Retinal pigment epithelial cell (primary cell): ENCODE measurements at regions not wholly inside any gene's neighbourhood (a gene's known extent, or its start where the extent isn't known, plus 50 kb on each side); places are given as distances from the start of the nearest gene placed in this dataset.

Source experiments
- DNase-seq: peaks from one replicate; pipeline ENCODE4 v3.0.0-alpha.2; 2010; ENCODE audit warnings: low read depth
- H3K4me3 ChIP-seq: 2 replicates; pipeline ENCODE4 v1.5.1; 2011; ENCODE audit warnings: mild to moderate bottlenecking, low read length, control low read depth, moderate library complexity
- TF ChIP-seq, protein P1 (sequence below): conservative IDR thresholded peaks from 2 replicates; pipeline ENCODE4 v1.5.1; 2011; ENCODE audit warnings: low read depth, low read length, control low read depth, inconsistent platforms

DNA sequence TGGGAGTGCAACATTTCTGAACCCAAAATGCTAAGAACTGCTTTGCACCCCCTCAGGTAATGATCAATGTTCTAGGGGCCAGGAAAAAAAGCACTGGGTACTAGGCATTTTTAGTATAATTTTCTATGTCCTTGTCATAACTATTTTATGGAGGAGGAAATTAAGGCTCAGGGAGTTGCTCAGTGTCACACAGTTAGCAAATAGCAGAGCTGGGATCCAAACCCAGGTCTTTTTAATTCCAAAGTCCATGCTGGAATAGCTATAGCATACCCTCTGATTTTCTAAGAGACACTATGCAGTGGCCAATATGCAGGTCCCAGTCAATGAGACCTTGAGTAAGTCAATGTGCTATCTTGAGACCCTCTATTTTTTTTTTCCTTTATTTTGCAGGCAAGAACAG is 394.5 kb upstream of the USP24 start:
- TF ChIP-seq, protein P1, sequence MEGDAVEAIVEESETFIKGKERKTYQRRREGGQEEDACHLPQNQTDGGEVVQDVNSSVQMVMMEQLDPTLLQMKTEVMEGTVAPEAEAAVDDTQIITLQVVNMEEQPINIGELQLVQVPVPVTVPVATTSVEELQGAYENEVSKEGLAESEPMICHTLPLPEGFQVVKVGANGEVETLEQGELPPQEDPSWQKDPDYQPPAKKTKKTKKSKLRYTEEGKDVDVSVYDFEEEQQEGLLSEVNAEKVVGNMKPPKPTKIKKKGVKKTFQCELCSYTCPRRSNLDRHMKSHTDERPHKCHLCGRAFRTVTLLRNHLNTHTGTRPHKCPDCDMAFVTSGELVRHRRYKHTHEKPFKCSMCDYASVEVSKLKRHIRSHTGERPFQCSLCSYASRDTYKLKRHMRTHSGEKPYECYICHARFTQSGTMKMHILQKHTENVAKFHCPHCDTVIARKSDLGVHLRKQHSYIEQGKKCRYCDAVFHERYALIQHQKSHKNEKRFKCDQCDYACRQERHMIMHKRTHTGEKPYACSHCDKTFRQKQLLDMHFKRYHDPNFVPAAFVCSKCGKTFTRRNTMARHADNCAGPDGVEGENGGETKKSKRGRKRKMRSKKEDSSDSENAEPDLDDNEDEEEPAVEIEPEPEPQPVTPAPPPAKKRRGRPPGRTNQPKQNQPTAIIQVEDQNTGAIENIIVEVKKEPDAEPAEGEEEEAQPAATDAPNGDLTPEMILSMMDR: no peak
- H3K4me3 ChIP-seq: no peak overlapping the region
- no peak for DNase-seq

DNA sequence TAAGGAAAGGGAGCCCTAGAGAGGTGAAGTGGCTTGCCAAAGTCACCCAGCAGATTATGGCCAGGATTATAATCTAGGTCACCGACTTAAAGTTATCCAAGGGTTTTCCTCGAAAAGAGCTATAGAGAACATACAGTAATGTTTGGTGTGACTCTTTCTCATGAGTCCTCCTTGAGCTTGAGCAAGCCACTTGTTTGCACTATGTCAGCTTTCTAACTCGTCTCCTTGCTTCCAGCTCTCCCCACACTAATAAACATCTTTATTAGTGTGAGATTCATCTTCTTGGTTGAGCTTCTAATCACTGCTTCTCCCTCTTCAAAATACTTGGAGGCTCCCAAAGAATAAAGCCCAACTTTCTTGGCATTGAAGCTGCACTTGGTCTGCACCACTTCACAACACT is 390.0 kb upstream of the USP24 start:
- TF ChIP-seq, protein P1: no peak
- no peak overlapping the region for H3K4me3 ChIP-seq
- DNase-seq: no peak

DNA sequence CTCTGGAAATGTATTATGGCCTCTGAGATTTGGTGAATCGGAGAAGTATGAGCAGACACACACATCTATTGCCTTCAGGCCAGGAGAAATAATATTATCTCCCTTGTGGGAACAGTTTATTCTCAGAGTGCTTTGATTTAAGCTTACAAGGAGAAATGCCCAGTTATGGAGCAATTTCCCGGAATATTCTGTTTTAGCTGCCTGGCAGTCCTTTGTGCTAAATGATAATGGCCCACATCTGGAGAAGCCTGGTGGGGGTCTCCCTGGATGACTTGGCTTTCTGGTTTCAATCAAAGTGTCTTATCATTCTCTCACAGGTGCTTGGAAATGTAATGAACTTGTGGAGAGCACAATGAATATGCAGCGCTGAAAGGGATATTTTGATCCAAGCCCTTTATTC is 389.6 kb upstream of the USP24 start:
- TF ChIP-seq, protein P1: no peak
- no peak for DNase-seq
- no peak overlapping the region for H3K4me3 ChIP-seq

DNA sequence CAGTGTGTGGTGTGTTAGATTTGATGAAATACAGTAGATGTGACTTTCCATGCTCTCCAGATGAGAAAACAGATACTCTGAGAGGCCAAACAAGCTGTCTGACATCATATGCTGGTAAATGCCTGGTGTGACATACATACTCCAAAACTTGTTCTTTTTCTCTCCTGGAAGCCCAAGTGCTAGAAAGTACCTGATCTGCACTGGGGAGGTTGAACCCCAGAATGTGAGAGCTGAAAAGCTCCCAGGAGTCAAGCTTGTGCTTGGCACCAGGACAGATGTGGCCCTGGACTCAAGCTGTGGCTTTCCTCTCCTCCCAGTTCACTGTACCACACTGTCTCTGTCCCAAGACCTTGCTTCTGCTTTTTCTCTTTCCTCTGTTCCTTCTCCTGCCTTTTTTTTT is 389.0 kb upstream of the USP24 start:
- DNase-seq: no peak
- H3K4me3 ChIP-seq: no peak overlapping the region
- TF ChIP-seq, protein P1: no peak

DNA sequence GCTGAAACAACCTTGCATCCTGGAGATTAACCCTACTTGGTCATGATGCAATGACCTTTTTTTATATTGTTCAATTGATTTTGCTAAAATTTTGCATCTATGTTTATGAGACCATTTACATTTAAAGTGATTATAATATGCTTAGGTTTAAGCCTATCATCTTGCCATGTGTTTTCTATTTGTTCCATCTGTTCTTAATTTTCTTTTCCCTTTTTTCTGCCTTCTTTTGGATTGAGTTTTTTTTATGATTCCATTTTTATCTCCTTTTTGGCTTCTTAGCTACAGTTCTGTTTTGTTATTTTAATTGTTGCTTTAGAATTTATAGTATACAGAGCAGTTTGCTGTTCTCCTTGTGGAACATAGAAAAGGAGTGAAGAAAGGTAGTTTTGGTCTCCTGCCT is 385.1 kb upstream of the USP24 start:
- no peak overlapping the region for H3K4me3 ChIP-seq
- TF ChIP-seq, protein P1: no peak
- DNase-seq: no peak

DNA sequence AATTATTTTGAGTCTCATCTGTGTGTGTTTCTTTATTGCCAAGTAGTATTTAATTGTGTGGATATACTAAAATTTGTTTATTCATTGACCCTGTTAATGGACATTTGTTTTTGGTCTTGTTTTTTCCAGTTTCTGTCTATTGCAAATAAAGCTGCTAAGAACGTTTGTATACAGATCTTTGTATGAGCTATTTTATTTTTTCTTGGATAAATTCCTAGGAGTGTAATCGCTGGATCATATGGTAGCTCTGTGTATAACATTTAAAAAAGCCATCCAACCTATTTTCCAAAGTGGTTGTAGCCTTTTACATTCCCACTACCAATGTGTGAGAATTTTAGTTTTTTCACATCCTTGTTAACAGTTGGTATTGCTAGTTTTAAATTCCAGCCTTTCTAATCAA is 382.7 kb upstream of the USP24 start:
- H3K4me3 ChIP-seq: no peak overlapping the region
- TF ChIP-seq, protein P1: no peak
- no peak for DNase-seq

DNA sequence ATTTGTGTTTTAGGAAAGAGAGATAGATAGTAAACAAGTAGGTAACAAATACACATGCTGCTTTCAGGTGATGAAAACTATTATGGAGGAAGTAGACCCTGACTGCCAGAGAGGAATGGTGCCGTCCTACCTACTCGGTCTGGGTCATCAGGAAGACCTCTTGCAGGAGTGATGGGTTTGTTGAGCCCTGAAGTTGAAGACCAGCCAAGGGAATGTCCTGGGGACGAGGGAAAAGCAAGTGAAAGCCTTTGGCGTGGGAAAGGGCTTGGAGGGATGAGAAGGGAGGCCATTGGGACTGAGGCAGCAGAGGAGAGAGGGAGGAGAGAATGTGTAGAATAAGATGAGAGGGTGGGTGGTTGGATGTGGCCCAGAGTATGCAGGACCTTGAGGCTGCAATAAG is 379.5 kb upstream of the USP24 start:
- TF ChIP-seq, protein P1: no peak
- no peak overlapping the region for H3K4me3 ChIP-seq
- no peak for DNase-seq
